Fibroblast of skin of right quadriceps (primary cell): ENCODE measurements at regions not wholly inside any gene's neighbourhood (a gene's known extent, or its start where the extent isn't known, plus 50 kb on each side); places are given as distances from the start of the nearest gene placed in this dataset.

Experiments
- DNase-seq: peaks from one replicate; pipeline ENCODE4 v3.0.0-alpha.2; 2013

- peak; percentile 20 for DNase-seq
These were observed 380.8 kb upstream of the ANXA10 start for GRCh38 chr4:167711517-167711916.

- DNase-seq, result peak; percentile 73
These were observed 378.6 kb upstream of the ANXA10 start for GRCh38 chr4:167713756-167714155.

- DNase-seq, result peak; percentile 84
These were observed 377.2 kb upstream of the ANXA10 start for GRCh38 chr4:167715176-167715575.

- DNase-seq, result no peak
These were observed 374.8 kb upstream of the ANXA10 start for GRCh38 chr4:167717495-167717894.

- peak; percentile 42 for DNase-seq
These were observed 370.5 kb upstream of the ANXA10 start for GRCh38 chr4:167721617-167722486.

GRCh38 chr4:167722487-167722808 lies 369.9 kb upstream of the ANXA10 start:
- DNase-seq, result no peak

GRCh38 chr4:167724941-167725340 lies 367.4 kb upstream of the ANXA10 start:
- no peak for DNase-seq

- DNase-seq, result no peak
These were observed 361.6 kb upstream of the ANXA10 start for GRCh38 chr4:167730769-167731168.

GRCh38 chr4:167745024-167745687 lies 347.2 kb upstream of the ANXA10 start:
- no peak for DNase-seq

- DNase-seq, result no peak
These were observed 325.1 kb upstream of the ANXA10 start for GRCh38 chr4:167767281-167767680.

GRCh38 chr4:167774646-167775045 lies 317.7 kb upstream of the ANXA10 start:
- peak; percentile 8 for DNase-seq

GRCh38 chr4:167775375-167775774 lies 317.0 kb upstream of the ANXA10 start:
- DNase-seq, result peak; percentile 85

GRCh38 chr4:167779280-167779679 lies 313.1 kb upstream of the ANXA10 start:
- DNase-seq, result no peak

- no peak for DNase-seq
These were observed 312.5 kb upstream of the ANXA10 start for GRCh38 chr4:167779864-167780263.

- no peak for DNase-seq
These were observed 307.5 kb upstream of the ANXA10 start for GRCh38 chr4:167784826-167785225.

- no peak for DNase-seq
These were observed 306.8 kb upstream of the ANXA10 start for GRCh38 chr4:167785523-167785922.

- no peak for DNase-seq
These were observed 305.8 kb upstream of the ANXA10 start for GRCh38 chr4:167786504-167786903.

GRCh38 chr4:167787231-167787630 lies 305.1 kb upstream of the ANXA10 start:
- DNase-seq, result no peak

GRCh38 chr4:167802463-167803212 lies 289.7 kb upstream of the ANXA10 start:
- no peak for DNase-seq

- DNase-seq, result no peak
These were observed 280.4 kb upstream of the ANXA10 start for GRCh38 chr4:167811958-167812357.

- DNase-seq, result peak; percentile 47
These were observed 266.1 kb upstream of the ANXA10 start for GRCh38 chr4:167826281-167826680.

GRCh38 chr4:167831855-167832254 lies 260.5 kb upstream of the ANXA10 start:
- DNase-seq, result no peak

- DNase-seq, result peak; percentile 17
These were observed 253.7 kb upstream of the ANXA10 start for GRCh38 chr4:167838686-167839085.

- no peak for DNase-seq
These were observed 249.8 kb upstream of the ANXA10 start for GRCh38 chr4:167842487-167842886.
